Esophagus muscularis mucosa (tissue), 4 donors: ENCODE measurements at regions not wholly inside any gene's neighbourhood (a gene's known extent, or its start where the extent isn't known, plus 50 kb on each side); places are given as distances from the start of the nearest gene placed in this dataset.

Experiments used
- DNase-seq: peaks from one replicate; pipeline ENCODE4 v3.0.0-alpha.2; 2017; ENCODE audit errors: extremely low spot score
- H3K27ac ChIP-seq, 4 donors: fragments of 200-600 bp; sonication (generic); replicated peaks in 1 of 4; 1 replicate in 3 of 4; 2 replicates in 1 of 4; pipeline ENCODE4 v1.5.1; 2016 to 2019; ENCODE audit warnings: mild to moderate bottlenecking in 1 of 4
- H3K27me3 ChIP-seq, 4 donors: fragments of 200-600 bp; sonication (generic); one replicate each; pipeline versions ENCODE4 v1.5.1 to v1.6.0; 2016 to 2019
- H3K36me3 ChIP-seq, 4 donors: fragments of 200-600 bp; sonication (generic); one replicate each; pipeline ENCODE4 v1.5.1; 2016 to 2019
- H3K4me1 ChIP-seq, 4 donors: fragments of 200-600 bp; sonication (generic); one replicate each; pipeline ENCODE4 v1.5.1; 2016 to 2019
- H3K4me3 ChIP-seq, 4 donors: fragments of 200-600 bp; sonication (generic); 1 replicate in 2 of 4; 2 replicates in 2 of 4; pipeline ENCODE4 v1.5.1; 2016 to 2019; ENCODE audit warnings: mild to moderate bottlenecking in 4 of 4, moderate library complexity in 1 of 4
- H3K9me3 ChIP-seq, 4 donors: fragments of 200-600 bp; sonication (generic); 1 replicate in 3 of 4; 2 replicates in 1 of 4; pipeline ENCODE4 v1.5.1; 2016 to 2019
- CTCF ChIP-seq, 3 experiments: fragments of 200-600 bp in 2 of 3; fragments of 450-650 bp in 1 of 3; sonication (generic) in 2 of 3; IDR thresholded peaks; one replicate each; pipeline ENCODE4 v1.5.1; 2017 to 2019; ENCODE audit warnings: antibody characterized with exemption in 3 of 3, mild to moderate bottlenecking in 2 of 3, moderate library complexity in 1 of 3
- EP300 ChIP-seq: sonication (generic); formaldehyde crosslinking; IDR thresholded peaks from one replicate; pipeline ENCODE4 v1.6.1; 2017; ENCODE audit warnings: antibody characterized with exemption
- POLR2A ChIP-seq: fragments of 450-650 bp; IDR thresholded peaks from one replicate; pipeline ENCODE4 v1.6.1; 2017; ENCODE audit warnings: antibody characterized with exemption, moderate library complexity, mild to moderate bottlenecking, low read depth
- POLR2AphosphoS5 ChIP-seq, 2 donors: sonication (generic); formaldehyde crosslinking; IDR thresholded peaks; one replicate each; pipeline ENCODE4 v1.6.1; 2017; ENCODE audit warnings: antibody characterized with exemption in 2 of 2
- WGBS: methylation state at CpG from one replicate; pipeline ENCODE4 v1.1.5; 2018; 5-methylcytosine and 5-hydroxymethylcytosine counted together
- intact Hi-C: fragments of 100-400 bp; cut with DNase I; formaldehyde crosslinking; loops from one replicate; pipeline ENCODE4 v1.15.1; 2023

DNA sequence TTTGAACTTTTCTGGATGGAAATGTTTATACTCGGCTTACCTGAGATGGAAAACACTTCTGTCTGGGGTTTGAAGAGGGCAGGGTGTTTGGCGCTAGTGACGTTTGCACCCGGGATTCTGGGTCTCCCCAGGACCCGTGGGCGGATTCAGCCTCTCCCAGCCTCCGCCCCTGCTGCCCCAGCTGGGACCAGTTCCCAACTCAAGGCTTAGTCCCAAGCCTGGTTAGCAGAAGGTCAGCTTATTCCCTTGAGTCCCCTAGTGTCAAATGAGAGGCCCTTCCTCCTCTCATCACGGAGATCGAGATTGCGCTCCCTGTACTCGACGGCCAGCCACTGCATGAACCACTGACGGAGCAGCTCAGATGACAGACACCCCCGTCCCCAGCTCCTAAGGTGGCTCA is 123.2 kb downstream of the RTP5 start:
- no peaks in the 10 kb centered on the region for H3K4me1 ChIP-seq
- H3K4me3 ChIP-seq, result no peak overlapping the region
- no peak for TF ChIP-seq POLR2A
- TF ChIP-seq EP300, result no peak
- TF ChIP-seq CTCF (IDR thresholded peaks at IDR 0.05), result no peak
- TF ChIP-seq POLR2AphosphoS5 (IDR thresholded peaks at IDR 0.05), result no peak
- peaks cover 0 to 27% (median 0%) of the 10 kb centered on the region in 4 donors for H3K27me3 ChIP-seq
- 72% methylated on average over 14 of the region's 14 CpGs for WGBS
- no peaks in the 10 kb centered on the region for H3K36me3 ChIP-seq
- no peaks in the 10 kb centered on the region for H3K9me3 ChIP-seq
- H3K27ac ChIP-seq, result no peak overlapping the region
- intact Hi-C loops, result no loop called here
- DNase-seq, result no peak

- 95% methylated on average over 16 of the region's 16 CpGs for WGBS
- intact Hi-C loops, result no loop called here
- Histone ChIP-seq H3K27ac (no peak overlapping the region), H3K27me3 (peaks cover 0 to 27% (median 0%) of the 10 kb centered on the region in 4 donors), H3K4me3 (no peak overlapping the region), H3K4me1 (no peaks in the 10 kb centered on the region), H3K36me3 (no peaks in the 10 kb centered on the region), H3K9me3 (no peaks in the 10 kb centered on the region)
- TF ChIP-seq POLR2AphosphoS5 (IDR thresholded peaks at IDR 0.05) (no peak), CTCF (IDR thresholded peaks at IDR 0.05) (no peak), EP300 (no peak), POLR2A (no peak)
- no peak for DNase-seq
Measured at GRCh38 chr2:241993386-241994005, 124.0 kb downstream of the RTP5 start.

GRCh38 chr2:241994086-241994485 is 124.6 kb downstream of the RTP5 start:
- Histone ChIP-seq H3K4me1 (no peaks in the 10 kb centered on the region), H3K9me3 (no peaks in the 10 kb centered on the region), H3K27me3 (peaks cover 0 to 31% (median 0%) of the 10 kb centered on the region in 4 donors), H3K4me3 (no peak overlapping the region), H3K36me3 (no peaks in the 10 kb centered on the region), H3K27ac (no peak overlapping the region)
- WGBS, result 90% methylated on average over 12 of the region's 12 CpGs
- TF ChIP-seq EP300 (no peak), POLR2AphosphoS5 (IDR thresholded peaks at IDR 0.05) (no peak), CTCF (IDR thresholded peaks at IDR 0.05) (no peak), POLR2A (no peak)
- intact Hi-C loops, result no loop called here
- no peak for DNase-seq

DNA sequence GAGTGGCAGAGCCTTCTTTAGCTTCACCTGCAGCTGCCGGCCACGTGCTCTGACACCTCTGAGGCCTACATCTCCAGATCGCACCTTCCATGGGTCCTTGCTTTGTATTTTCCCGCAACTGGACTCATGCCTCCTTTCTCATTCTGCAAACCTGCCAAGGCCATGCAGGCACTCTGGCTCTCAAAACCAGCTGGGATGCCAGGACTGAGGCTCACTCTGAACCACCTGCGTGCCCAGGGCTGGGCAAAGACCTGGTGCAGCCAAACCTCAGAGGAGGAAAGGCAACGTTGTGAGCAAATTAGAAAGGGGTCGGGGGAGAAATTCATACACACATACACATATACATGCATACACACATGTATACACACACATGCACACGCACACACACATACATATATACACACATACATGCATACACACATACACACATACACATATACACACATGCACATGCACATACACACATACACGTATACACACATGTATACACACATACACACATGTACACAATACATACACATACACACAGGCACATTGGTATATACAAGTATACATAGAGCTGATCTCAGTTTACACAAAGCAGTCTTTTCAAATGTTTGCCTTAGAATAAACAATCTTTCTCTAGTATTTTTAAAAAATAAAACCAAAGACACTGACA is 125.2 kb downstream of the RTP5 start:
- intact Hi-C loops, result no loop called here
- peaks cover 0 to 35% (median 0%) of the 10 kb centered on the region in 4 donors for H3K27me3 ChIP-seq
- WGBS, result 91% methylated on average over 9 of the region's 9 CpGs
- no peak overlapping the region for H3K4me3 ChIP-seq
- DNase-seq, result no peak
- no peaks in the 10 kb centered on the region for H3K9me3 ChIP-seq
- no peaks in the 10 kb centered on the region for H3K36me3 ChIP-seq
- TF ChIP-seq POLR2AphosphoS5 (IDR thresholded peaks at IDR 0.05) (no peak), EP300 (no peak), CTCF (IDR thresholded peaks at IDR 0.05) (no peak), POLR2A (no peak)
- H3K27ac ChIP-seq, result no peak overlapping the region
- H3K4me1 ChIP-seq, result no peaks in the 10 kb centered on the region

DNA sequence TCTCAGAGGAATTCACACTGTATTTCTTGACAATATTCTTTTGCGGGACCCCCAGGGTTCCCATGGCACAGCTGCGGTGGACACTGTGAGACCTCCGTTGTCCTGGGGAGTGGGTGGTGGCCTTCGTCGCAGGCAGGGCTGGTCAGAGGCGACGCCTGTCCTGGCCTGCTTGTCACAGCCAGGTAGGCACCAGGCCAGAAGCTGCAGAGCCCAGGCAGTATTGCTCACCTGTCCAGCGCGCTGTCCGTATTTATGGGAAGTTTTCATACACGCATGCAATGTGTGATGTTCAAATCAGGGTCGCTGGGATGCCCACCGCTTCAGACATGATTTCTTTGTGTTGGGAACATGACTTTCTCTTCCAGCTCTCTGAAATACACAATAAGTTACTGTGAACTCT is 126.6 kb downstream of the RTP5 start:
- Histone ChIP-seq H3K27me3 (peaks cover 0 to 35% (median 0%) of the 10 kb centered on the region in 4 donors), H3K9me3 (no peaks in the 10 kb centered on the region), H3K36me3 (no peaks in the 10 kb centered on the region), H3K27ac (no peak overlapping the region), H3K4me1 (no peaks in the 10 kb centered on the region), H3K4me3 (no peak overlapping the region)
- 95% methylated on average over 13 of the region's 13 CpGs for WGBS
- no peak for DNase-seq
- intact Hi-C loops, result no loop called here
- TF ChIP-seq POLR2A (no peak), CTCF (IDR thresholded peaks at IDR 0.05) (no peak), EP300 (no peak), POLR2AphosphoS5 (IDR thresholded peaks at IDR 0.05) (no peak)
